Body of pancreas (tissue), 4 donors: ENCODE measurements at regions not wholly inside any gene's neighbourhood (a gene's known extent, or its start where the extent isn't known, plus 50 kb on each side); places are given as distances from the start of the nearest gene placed in this dataset.

Experiments used
- POLR2A ChIP-seq, 3 donors: fragments of 450-650 bp; IDR thresholded peaks; one replicate each; pipeline ENCODE4 v1.6.1; 2016; ENCODE audit warnings: antibody characterized with exemption in 3 of 3, mild to moderate bottlenecking in 2 of 3
- TF ChIP-seq, protein P1 (sequence below), 7 experiments: fragments of 450-650 bp in 4 of 7; fragments of 200-600 bp in 3 of 7; sonication (generic) in 3 of 7; IDR thresholded peaks; one replicate each; pipeline ENCODE4 v1.5.1; 2016 to 2019; ENCODE audit warnings: antibody characterized with exemption in 7 of 7

DNA sequence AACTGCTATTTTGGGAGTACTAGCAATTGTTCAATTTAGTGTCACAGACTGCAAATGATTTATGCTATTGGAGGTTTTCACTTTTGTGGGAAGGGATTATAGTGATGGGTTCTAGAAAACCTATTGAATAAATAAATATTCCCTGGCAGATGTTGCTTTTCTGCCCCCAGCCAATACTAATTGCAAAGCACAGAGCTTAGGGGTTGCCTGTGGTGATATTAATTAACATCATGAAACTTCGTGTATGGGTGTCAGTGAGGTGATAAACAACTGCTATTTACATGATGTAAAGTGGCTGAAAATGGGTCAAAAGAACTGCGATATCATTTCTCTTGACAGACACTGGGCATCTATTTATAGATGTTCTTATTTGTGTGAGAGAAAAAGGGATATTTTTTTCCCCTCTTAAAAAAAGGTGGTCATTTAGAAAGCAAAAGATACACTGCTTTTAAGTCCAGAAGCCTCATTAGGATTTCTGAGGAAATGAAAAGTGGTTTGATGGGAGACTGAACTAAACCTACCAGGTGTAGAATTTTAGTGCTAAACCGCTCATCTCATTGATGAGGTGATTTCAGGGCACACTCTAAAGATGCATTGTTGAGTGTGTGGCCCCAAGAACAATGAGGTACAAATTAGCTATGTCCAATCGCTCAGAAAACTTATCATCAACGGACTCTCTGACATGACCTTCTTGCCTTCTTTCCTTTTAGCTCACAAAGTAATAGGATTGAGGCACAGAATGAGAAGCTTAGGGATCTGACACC is 116.7 kb upstream of the CHST9 start:
- TF ChIP-seq, protein P1, sequence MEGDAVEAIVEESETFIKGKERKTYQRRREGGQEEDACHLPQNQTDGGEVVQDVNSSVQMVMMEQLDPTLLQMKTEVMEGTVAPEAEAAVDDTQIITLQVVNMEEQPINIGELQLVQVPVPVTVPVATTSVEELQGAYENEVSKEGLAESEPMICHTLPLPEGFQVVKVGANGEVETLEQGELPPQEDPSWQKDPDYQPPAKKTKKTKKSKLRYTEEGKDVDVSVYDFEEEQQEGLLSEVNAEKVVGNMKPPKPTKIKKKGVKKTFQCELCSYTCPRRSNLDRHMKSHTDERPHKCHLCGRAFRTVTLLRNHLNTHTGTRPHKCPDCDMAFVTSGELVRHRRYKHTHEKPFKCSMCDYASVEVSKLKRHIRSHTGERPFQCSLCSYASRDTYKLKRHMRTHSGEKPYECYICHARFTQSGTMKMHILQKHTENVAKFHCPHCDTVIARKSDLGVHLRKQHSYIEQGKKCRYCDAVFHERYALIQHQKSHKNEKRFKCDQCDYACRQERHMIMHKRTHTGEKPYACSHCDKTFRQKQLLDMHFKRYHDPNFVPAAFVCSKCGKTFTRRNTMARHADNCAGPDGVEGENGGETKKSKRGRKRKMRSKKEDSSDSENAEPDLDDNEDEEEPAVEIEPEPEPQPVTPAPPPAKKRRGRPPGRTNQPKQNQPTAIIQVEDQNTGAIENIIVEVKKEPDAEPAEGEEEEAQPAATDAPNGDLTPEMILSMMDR (IDR thresholded peaks at IDR 0.05): no peak
- TF ChIP-seq POLR2A (IDR thresholded peaks at IDR 0.05): no peak
